ENCODE measurements at regions not wholly inside any gene's neighbourhood (a gene's known extent, or its start where the extent isn't known, plus 50 kb on each side); places are given as distances from the start of the nearest gene placed in this dataset.

- TF ChIP-seq POLR2A (IDR thresholded peaks at IDR 0.05): no peak
- no peak for TF ChIP-seq CTCF (IDR thresholded peaks at IDR 0.05)
These were observed 403.1 kb downstream of the IRS1 start for GRCh38 chr2:226396541-226396940.
